NCI-H2171 treated with DMSO at 0.1 percent for 48 hours (cell line): ENCODE measurements at regions not wholly inside any gene's neighbourhood (a gene's known extent, or its start where the extent isn't known, plus 50 kb on each side); places are given as distances from the start of the nearest gene placed in this dataset.
"Not testable (repeated sequence)": the region's sequence is repeated elsewhere in the genome, so short reads cannot be mapped to it uniquely, and the experiment has no call there.

ENCODE experiments used
- DNase-seq: peaks from one replicate; lab custom pipeline; 2025; lab: John Stamatoyannopoulos, UW

DNA sequence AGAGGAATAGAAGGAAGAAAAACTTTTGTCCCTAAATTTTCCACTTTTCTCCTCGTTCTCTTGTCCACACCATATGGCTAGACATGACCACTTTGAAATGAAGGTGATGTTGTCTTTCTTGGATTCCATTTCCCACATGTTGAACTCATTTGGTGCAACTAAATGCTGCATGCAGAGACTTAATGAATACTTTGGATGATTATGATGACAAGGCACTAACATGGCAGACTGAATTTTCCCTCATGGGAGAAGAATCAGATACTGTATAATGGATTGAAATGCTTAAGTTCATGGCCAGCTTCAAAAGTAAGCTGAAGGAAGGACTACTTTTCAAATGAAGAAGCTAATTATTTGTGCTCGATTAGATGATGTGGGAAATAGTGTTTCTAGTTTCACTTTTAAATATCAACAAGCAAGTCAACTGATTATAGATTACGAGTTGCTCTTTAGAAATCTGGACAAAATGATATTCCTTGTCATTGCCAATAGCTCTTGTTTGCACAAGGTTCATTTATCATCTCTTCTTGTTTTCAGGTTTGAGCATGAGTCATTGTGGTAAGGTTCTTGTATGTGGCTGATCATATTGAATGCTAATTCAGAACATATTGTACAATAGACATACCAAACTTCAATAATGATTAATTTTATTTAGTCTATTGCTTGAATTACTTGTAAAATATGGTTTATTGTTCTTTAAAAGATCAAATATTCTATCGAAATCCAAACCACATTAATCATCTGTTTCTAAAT lies 501.3 kb upstream of the FTMT start:
- no peak for DNase-seq

- no peak for DNase-seq
These were observed 485.2 kb upstream of the FTMT start for GRCh38 chr5:121366515-121366914.

- no peak for DNase-seq
These were observed 478.3 kb upstream of the FTMT start for GRCh38 chr5:121373371-121373770.

- DNase-seq, result no peak
These were observed 474.2 kb upstream of the FTMT start for GRCh38 chr5:121377461-121377860.

GRCh38 chr5:121378046-121378445 lies 473.6 kb upstream of the FTMT start:
- no peak for DNase-seq

DNA sequence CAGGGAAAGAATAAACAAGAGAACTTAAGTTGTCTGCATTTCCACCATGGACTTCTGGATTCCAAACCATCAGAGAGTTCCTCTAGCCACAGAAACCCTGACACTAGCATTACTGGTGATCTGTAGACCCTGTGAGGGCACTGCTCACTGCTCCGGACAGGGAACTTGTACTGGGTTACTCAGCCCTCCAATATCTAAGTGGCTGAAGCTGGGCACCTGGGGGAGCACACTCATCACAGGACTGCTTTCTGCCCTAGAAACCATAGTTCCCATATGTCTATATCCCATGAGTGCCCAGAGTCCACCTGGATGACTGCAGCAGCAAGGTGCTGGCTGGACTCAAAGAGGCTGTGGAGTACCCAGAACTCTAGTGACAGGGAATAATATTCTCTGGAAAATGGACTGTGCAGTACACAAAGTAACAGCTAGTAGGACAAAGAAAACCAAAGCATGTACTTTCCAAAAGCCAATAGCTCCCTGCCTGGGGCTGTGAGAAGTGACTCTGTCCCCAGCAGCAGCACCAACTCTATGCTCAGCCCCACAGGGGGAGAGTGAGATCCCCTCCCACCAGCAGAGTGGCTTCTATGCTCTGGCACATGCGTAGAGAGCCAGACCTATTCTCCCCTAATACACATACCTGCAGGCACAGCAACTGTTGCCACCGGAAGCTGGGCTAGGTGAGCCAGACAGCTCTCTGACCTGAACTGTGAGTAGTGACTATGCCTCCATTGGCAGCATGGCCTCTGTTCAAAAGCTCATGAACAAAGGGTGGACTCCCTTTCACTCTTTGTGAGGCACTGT lies 472.9 kb upstream of the FTMT start:
- DNase-seq, result no peak

- DNase-seq, result no peak
These were observed 471.6 kb upstream of the FTMT start for GRCh38 chr5:121380066-121380465.

GRCh38 chr5:121384359-121384758 lies 467.3 kb upstream of the FTMT start:
- DNase-seq, result peak; percentile 19

DNA sequence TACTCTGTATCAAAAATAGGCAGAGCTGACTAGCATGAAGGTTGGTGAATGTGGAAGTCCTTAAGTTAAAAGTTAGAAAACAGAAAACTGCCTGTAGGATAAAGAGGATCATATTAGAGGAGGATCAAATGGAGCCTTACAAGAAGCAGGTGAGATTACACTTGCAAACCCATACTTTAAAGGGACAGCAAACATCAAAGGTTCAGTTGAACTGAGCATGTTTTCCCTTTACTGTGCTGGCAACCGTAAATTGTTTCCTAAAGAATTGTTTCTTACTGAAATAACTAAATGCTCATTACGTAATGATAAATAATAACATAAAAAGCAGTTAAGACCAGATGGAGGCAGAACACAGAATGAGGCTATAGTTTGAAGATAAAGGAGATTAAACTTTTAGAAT lies 465.3 kb upstream of the FTMT start:
- no peak for DNase-seq

DNA sequence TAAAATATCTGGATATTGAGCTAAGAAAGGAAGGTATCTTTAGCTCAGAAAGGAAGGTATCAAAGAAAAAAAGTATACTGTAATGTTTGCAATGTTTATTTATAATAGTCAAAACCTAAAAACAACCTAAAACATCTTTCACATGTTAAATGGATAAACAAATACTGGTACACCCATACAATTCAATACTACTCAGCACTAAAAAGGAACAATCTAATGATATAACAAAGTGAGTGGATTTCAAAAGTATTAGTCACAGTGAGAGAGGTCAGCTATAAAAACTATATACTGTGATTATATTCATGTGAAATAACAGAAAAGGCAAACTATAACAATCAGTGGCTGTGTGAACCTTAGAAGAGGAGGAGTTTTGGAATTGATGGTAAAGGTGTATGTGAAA lies 455.0 kb upstream of the FTMT start:
- DNase-seq, result no peak

DNA sequence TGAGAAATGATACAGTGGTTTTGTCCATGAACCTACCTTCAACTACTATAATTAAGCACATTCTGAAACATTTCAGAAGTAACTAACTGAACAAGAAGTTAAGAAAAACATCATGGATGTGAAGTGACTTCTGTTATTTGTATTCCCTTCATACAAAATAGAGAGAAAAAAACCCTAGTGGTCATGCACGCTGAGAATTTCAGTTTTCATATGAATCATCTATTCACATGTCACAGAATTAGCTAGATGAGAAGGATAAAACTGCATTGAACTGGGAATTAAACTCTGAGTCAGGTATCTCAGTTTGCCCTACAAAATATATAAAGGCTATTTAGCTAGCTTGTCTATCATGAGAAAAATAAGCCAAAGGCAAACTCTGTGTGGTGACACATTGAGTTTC lies 451.8 kb upstream of the FTMT start:
- no peak for DNase-seq

GRCh38 chr5:121408778-121409177 lies 442.9 kb upstream of the FTMT start:
- no peak for DNase-seq

DNA sequence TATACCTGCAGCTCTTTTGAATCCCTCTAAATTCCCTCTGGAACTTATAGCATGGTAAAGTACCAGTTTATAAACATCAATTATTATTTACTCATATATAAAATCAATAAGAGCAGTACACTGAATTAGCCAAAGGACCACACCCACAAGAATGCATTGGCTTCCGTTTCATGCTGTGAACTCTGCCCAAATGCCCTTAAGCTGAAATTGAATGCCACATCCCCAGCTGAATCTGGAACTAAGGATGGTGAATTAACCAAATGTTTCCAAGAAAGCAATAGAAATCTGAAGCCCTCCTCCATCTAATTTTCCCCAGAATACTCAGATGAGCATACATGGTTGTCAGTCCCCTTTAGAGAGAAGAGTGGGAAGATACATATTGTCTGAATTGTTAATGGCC lies 436.4 kb upstream of the FTMT start:
- no peak for DNase-seq

DNA sequence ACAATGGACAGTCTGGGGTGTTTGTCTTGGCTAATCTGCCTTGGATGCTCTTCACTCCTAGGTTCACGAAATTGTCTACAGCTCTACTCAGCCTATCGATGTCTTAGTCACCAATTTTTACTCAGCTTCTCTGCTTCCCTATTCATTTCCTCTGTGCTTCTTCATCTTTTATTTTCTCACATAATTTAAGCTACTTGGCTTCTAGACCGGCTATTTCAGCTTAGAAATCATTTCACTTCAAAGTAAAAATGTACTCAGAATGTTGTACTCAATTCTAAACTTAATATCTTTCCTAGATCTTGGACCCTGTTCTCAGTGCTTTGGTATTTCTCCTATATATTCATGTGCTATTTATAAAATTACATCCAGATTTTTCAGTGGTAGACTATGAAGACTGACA lies 430.0 kb upstream of the FTMT start:
- DNase-seq, result no peak

GRCh38 chr5:121424976-121425375 lies 426.7 kb upstream of the FTMT start:
- no peak for DNase-seq

DNA sequence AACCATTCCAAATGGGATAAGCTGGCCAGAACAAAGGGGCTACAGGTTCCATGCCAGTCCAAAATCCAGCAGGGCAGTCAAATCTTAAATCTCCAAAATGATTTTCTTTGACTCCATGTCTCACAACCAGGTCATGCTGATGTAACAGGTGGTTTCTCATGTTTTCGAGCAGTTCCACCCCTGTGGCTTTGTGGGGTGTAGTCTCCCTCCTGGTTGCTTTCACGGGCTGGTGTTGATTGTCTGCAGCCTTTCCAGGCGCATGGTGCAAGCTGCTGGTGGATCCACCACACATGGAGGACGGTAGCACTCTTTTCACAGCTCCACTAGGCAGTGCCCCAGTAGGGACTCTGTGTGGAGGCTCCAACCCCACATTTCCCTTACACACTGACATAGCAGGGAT lies 425.5 kb upstream of the FTMT start:
- no peak for DNase-seq

GRCh38 chr5:121429761-121430160 lies 421.9 kb upstream of the FTMT start:
- DNase-seq, result no peak

DNA sequence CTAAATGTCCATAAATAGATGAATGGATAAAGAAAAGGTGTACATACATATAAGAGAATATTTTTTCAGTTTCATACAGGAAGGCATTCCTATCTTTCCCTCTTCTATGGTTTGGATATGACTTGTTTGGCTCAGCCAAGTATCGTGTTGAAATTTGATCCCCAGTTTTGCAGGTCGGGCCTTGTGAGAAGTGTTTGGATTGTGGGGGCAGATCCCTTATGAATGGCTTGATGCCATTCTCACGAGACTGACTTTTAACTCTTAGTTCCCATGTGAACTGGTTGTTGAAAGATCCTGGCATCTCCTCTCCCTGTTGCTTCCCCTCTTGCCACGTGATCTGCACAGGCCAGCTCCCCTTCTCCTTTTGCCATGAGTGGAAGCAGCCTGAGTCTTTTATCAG lies 421.1 kb upstream of the FTMT start:
- peak; percentile 9 for DNase-seq

DNA sequence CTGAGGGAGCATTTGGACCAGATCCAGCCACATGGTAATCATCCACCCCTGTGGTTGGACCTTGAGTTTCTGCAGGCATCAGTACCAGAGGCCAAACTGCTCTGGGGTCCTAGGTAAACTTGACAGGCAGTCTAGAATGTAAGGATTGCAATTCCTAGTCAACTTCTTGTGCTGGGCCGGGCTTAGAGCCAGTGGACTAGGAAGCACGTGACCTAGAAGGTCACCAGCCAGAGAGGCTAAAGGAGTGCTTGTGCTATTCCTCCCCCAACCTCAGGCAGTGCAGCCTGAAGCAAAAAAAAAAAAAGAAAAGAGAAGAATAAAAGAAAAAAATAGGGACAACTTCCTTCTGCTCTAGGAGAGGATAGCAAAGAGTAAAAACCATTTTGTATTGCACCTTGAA lies 406.2 kb upstream of the FTMT start:
- no peak for DNase-seq

GRCh38 chr5:121462441-121462840 lies 389.2 kb upstream of the FTMT start:
- no peak for DNase-seq

DNA sequence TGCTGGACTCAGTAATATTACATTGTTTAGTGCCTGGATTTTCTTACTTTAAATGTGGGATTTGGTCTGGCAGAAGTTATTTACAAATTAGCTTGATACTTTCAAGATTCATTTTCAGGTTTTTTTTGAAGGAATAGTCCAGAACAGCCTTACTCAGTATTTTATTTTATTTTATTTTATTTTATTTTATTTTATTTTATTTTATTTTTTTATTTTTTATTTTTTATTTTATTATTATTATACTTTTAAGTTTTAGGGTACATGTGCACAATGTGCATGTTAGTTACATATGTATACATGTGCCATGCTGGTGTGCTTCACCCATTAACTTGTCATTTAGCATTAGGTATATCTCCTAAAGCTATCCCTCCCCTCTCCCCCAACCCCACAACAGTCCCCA lies 380.5 kb upstream of the FTMT start:
- DNase-seq, result not testable (repeated sequence)

DNA sequence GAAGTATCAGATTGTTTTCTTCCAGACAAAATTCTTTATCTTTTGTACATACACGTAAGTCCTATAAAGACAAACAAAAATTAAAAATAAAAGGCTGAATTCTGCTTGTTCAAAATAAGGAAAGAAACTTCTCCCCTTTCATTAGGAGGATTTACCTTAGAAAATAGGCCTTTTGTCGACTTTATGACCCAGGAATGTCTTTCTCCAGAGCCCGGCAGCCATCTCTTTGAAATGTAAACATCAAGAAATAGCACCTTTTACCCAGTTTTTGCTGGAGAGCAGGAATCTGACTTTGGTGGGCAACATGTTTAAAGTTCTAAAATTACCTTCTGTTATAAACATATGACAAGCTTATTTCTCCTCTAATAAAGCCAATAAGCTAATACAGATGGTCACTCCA lies 373.0 kb upstream of the FTMT start:
- no peak for DNase-seq

GRCh38 chr5:121479337-121479736 lies 372.3 kb upstream of the FTMT start:
- no peak for DNase-seq

- DNase-seq, result no peak
These were observed 366.4 kb upstream of the FTMT start for GRCh38 chr5:121485281-121485680.
